Activated naive CD8-positive, alpha-beta T cell treated with anti-CD3 and anti-CD28 coated beads, Interleukin-2, amount 50 U/mL, for 24 hours (primary cell): ENCODE measurements at regions not wholly inside any gene's neighbourhood (a gene's known extent, or its start where the extent isn't known, plus 50 kb on each side); places are given as distances from the start of the nearest gene placed in this dataset.

Experiments
- ATAC-seq: fragments of 150-1000 bp; cut with Tn5 transposase; one replicate; pipeline ENCODE4 v1.10.0; 2021
- DNase-seq: peaks from one replicate; pipeline ENCODE4 v3.0.0; 2021
- H3K27ac Mint-ChIP-seq: one replicate; pipeline ENCODE4 v1.8.0; 2021; ENCODE audit warnings: mild to moderate bottlenecking, mixed read lengths
- H3K27me3 Mint-ChIP-seq: one replicate; pipeline ENCODE4 v1.8.0; 2021; ENCODE audit warnings: mixed read lengths
- H3K36me3 Mint-ChIP-seq: one replicate; pipeline ENCODE4 v1.8.0; 2021; ENCODE audit warnings: low read depth, mixed read lengths
- H3K4me1 Mint-ChIP-seq: one replicate; pipeline ENCODE4 v1.8.0; 2021; ENCODE audit warnings: mixed read lengths
- H3K4me3 Mint-ChIP-seq: one replicate; pipeline ENCODE4 v1.8.0; 2021; ENCODE audit warnings: mild to moderate bottlenecking, moderate library complexity, mixed read lengths
- H3K9me3 Mint-ChIP-seq: one replicate; pipeline ENCODE4 v1.8.0; 2021; ENCODE audit warnings: mixed read lengths

DNA sequence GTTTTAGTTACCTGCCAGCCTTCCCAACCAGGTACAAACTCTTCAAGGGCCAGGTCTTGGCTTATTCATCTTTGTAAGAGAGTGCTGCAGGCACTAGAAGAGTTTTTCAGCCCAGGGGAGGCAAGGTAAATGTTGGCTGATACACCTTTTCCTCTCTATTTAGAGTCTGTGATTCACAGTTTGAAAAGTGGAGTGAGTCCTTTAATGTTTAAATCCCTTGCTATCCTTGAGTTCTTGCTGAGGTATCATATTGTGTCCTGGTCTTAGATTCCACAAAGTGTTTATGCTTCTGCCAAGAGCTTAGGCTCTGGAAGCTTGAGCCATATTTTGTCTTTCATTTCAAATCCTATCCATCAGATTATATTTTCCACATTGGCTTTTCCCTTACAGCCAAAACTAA lies 52.8 kb upstream of the CITED2 start:
- no peak for DNase-seq
- no peaks in the 10 kb centered on the region for H3K4me1 Mint-ChIP-seq
- no peak for ATAC-seq
- no peak overlapping the region for H3K27ac Mint-ChIP-seq
- peaks cover 5% of the 10 kb centered on the region for H3K27me3 Mint-ChIP-seq
- no peaks in the 10 kb centered on the region for H3K36me3 Mint-ChIP-seq
- peaks cover 4% of the 10 kb centered on the region for H3K9me3 Mint-ChIP-seq
- H3K4me3 Mint-ChIP-seq, result no peak overlapping the region

DNA sequence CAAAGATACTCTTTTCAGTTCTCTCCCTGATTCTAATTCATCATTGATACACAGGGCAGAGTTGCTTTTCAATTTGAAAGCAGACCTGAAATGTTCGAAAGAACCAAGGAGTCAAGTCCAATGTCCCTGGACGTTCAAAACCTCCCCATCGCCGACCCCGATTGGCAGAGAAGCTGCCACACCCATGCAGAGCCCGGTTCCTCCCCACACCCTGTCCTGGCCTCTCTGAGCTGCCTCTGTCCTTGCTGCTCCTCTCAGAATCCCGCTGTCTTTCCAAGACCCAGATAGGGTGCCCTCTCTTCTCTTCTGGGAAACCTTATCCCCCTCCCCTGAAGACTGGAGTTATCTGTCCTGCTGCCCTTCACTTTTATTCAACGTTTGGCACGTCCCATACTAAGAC lies 52.3 kb upstream of the CITED2 start:
- DNase-seq (no peak), ATAC-seq (no peak)
- no peaks in the 10 kb centered on the region for H3K36me3 Mint-ChIP-seq
- H3K4me1 Mint-ChIP-seq, result no peaks in the 10 kb centered on the region
- H3K4me3 Mint-ChIP-seq, result no peak overlapping the region
- H3K27me3 Mint-ChIP-seq, result peaks cover 5% of the 10 kb centered on the region
- H3K27ac Mint-ChIP-seq, result no peak overlapping the region
- H3K9me3 Mint-ChIP-seq, result peaks cover 4% of the 10 kb centered on the region

DNA sequence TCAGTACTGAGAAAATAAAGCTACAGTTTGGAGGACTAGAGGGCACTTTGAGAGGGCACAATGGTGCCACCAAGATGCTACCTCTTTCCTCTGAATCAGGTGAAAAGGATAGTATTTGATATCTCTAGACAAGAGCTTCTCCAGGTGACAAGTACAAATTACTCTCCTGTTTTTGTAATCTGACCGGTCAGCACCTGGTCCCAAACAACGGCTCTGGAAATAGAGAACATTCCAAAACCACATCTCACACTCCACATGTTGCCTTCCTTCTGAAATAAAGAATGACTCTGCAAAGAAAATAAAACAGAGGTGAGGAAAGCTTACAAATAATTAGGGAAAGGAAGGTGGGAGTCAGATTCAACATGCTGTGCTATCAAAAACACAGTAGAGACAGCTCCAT lies 51.3 kb upstream of the CITED2 start:
- H3K27me3 Mint-ChIP-seq, result peaks cover 7% of the 10 kb centered on the region
- DNase-seq (no peak), ATAC-seq (no peak)
- no peak overlapping the region for H3K27ac Mint-ChIP-seq
- no peaks in the 10 kb centered on the region for H3K4me1 Mint-ChIP-seq
- H3K4me3 Mint-ChIP-seq, result no peak overlapping the region
- no peaks in the 10 kb centered on the region for H3K9me3 Mint-ChIP-seq
- H3K36me3 Mint-ChIP-seq, result no peaks in the 10 kb centered on the region

DNA sequence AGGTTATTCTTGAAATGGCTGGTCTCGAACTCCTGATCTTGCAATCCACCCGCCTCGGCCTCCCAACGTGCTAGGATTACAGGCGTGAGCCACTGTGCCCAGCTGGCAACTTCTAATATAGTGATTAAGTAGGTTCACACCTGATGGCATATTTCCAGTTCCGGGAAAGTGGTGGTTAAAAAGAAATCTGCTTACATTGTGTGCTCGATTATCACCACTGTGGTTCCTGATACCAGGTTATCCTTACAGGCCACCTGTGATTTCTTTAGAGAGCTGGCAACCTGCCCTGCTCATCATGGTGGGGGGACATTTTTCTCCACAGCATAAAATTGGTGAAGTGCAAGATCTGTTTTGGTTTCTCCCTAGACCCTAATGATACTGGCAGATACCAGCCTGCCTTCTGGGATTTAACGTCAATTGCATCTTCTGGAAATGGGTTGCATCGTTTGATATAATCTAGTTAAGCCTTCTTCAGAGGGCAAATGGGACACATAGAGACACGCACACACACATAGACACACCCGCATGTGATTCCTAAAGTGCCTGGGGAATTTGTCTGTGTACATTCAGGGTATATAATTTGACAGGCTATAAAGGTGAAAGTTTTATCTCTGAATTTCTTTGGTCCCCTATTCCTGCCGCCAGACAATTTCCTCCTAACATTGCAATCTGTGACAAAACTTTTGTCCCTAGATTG lies 49.7 kb upstream of the CITED2 start:
- Mint-ChIP-seq H3K9me3 (no peaks in the 10 kb centered on the region), H3K27ac (no peak overlapping the region), H3K4me1 (no peaks in the 10 kb centered on the region), H3K36me3 (no peaks in the 10 kb centered on the region), H3K27me3 (peaks cover 7% of the 10 kb centered on the region), H3K4me3 (no peak overlapping the region)
- ATAC-seq (no peak), DNase-seq (no peak)
